Left kidney (tissue), 1 donor: ENCODE measurements at regions not wholly inside any gene's neighbourhood (a gene's known extent, or its start where the extent isn't known, plus 50 kb on each side); places are given as distances from the start of the nearest gene placed in this dataset.

Experiments
- DNase-seq: peaks from one replicate; pipeline ENCODE4 v3.0.0-alpha.2; 2013

- no peak for DNase-seq
Measured at GRCh38 chr18:28831908-28832307, 655.0 kb upstream of the CDH2 start.

DNA sequence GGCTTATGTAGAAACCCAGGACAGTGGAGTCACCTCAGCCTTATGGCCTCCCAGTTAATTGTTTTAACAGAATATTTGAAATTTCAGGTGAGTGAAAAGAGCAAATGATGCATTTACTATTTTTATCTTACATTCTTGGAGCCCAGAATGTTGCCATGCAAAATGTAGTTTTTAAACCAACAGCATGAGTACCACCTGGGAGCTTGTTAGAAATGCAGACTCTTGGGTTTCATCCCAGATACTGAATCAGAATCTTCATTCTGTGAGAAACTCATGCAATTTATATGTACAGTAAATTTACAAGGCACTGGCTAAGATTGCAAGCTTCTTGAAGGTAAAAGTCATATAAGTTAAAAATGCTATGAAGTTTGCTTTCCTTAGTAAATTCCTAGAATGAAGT, 654.5 kb upstream of the CDH2 start:
- DNase-seq, result no peak

- DNase-seq, result no peak
Measured at GRCh38 chr18:28826107-28826506, 649.2 kb upstream of the CDH2 start.

- no peak for DNase-seq
Measured at GRCh38 chr18:28824183-28824574, 647.2 kb upstream of the CDH2 start.

- no peak for DNase-seq
Measured at GRCh38 chr18:28823506-28824182, 646.7 kb upstream of the CDH2 start.

GRCh38 chr18:28820353-28820752, 643.4 kb upstream of the CDH2 start:
- no peak for DNase-seq

GRCh38 chr18:28816155-28816554, 639.2 kb upstream of the CDH2 start:
- no peak for DNase-seq

DNA sequence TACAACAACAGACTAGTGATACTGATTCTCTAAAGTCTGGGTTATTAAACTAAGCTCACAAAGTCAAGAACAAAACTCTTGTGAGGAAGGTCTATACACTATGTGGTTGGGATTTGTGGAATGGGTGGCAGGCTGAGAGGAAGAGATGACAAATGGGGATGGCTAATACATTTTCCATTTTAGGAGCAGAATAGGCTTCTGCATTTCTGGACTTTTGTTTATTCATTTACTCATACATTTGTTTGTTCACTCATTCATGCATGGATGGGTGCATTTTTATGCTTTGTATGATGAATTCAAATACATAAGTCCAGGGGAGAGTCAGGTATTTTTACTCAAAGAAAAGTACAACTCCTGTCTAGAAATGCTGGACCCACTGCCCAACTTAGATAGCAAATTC, 637.4 kb upstream of the CDH2 start:
- DNase-seq, result no peak

DNA sequence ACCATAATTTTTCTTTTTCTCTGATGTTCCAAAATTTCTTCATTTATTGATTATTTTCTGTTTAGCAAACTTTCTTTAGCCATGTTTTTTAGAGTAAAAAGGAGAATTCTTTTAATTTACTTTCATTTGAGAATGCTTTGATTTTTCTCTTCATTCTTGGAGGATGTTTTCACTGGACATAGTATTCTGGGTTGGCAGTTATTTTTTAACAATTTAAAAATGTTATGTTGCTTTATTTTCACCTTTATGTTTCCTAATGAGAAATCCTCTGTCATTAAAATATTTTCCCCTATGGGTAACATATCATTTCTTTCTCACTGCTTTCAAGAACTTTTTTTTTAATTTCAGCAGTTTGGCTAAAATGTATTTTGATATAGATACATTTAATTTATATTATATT, 631.4 kb upstream of the CDH2 start:
- DNase-seq, result no peak

DNA sequence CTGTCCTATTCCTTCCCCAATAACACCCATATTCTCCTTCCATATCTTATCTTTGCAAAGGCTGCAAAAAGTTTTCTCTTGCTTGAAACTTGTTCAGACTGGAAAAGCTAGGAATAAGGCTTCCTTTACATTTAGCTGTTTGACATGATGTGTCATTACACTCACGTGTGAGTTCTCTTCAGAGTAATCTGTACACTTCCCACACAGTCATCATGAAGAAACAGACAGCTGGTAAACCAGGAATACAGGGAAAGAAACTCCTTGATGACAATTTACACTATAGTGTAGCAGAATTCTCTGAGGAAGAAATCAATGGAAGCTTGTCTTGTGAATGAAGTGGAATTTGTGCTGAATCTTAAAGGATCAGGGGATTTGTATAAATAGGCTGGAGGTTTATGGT, 628.6 kb upstream of the CDH2 start:
- DNase-seq, result no peak

DNA sequence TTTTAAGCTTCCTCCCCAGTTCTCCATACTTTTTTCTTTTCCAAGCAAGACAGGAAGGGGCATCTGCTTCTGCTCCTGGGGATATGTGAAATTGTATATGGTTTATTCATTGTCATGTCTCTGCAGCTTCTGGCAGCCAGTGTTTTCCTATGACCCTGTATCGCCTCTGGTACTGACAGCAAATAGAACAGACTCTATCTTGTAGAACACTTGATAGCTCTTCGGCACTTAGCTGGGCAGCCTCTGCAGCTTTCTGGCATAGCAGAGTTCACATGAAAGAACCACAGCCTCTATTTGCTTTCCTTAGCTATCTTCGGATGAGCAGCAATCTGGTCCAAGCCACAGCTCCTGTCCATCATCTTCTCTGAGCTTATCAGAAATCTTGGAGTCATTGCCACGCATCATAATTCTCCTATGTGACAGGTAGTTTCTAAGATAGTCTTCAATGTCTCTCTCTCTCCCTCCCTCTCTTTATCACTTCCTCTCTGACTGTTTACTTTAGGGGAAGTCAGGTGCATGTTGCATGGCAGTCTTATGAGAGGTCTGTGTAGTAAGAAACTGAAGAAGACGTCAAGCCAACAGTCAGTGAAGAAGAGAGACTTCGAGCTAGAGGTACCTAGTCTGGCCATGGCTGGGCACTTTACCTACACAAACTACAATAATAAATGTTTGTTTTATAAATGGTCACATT, 627.7 kb upstream of the CDH2 start:
- DNase-seq, result no peak

- DNase-seq, result no peak
Measured at GRCh38 chr18:28802546-28802945, 625.6 kb upstream of the CDH2 start.

DNA sequence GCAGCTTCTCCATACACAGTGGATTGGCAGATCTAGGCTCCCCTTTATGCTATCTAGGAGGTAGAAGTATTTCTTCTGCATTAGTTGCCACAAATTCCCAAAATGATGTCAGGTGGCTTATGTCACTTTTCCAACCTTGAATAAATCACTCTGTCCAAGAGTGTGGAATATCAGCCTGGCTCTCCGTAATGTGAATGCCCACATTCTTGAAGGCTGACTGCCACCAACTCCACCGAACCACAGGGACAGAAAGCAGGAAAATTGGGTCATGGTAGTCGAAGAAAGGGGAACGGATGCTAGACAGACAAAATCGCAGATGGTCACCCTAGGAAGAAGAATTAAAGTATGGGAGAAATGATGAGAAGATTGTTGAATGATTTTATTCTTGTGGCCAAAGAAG, 624.9 kb upstream of the CDH2 start:
- no peak for DNase-seq

DNA sequence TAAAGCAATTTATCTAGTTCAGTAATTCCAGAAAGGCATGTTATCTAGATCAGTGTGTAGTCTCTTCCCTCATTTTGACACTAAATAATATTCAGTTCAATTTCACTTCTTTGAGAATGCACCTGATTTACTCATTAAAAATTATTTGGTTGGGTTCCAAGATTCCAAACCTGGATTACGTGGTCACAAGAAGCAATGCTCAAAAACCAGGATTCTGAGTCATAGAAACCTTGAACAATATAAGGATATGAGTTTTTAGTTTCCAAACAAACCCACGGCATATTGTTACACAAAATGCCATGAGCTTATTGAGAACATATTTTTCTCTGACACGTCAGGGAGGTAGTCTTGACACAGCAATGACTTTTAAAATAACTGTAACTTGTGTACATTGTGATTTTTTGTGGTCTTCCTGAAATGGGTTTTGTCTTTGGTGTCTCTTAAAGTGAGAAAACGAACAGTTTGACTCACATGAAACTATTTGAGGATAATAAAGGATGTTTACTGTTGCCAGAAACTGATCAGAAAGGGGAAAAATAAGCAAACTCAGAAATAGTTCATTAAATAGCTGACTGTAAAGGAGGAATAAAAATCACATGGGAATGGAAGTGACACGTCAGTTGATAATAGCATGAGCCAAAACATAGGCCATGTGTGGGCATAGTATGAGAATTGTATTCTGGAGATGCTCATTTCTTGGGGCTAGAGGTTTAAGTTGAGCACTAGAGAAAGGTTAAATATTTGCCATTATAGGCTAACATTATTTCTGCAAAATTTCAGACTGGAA, 617.7 kb upstream of the CDH2 start:
- no peak for DNase-seq

GRCh38 chr18:28793901-28794300, 617.0 kb upstream of the CDH2 start:
- DNase-seq, result no peak

DNA sequence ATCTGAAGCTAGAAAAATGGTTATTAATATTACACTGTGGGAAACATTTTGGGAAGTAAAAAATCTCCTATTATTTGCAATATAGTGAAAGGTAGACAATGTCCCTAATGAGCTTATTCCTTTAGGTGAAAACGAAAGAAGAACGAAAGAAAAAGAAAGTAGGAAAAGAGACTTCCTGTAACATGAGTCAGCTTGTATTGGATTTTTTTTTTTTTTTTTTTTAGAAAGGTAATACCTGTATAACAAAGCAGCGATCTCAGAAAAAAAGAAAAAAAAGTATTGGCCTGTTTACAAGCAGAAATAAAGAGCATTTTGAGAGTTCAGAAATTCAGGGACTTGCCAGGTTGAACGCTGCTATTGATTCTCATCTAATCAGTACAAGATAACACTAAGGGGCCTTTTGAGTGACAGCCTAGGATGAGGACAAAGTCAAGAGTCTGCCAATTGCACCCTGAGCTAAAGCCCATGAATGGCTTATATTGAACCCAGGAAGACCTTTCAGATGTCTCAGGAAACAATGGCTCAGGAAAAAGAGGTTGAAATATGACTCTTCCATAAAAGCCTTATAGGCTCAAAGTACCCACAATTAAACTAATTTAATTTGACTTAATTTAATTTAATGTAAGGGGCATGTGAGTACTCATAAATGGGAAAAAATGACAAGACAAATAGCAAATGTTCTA, 615.6 kb upstream of the CDH2 start:
- no peak for DNase-seq

- DNase-seq, result no peak
Measured at GRCh38 chr18:28791101-28791500, 614.2 kb upstream of the CDH2 start.

- DNase-seq, result no peak
Measured at GRCh38 chr18:28789502-28789901, 612.6 kb upstream of the CDH2 start.

DNA sequence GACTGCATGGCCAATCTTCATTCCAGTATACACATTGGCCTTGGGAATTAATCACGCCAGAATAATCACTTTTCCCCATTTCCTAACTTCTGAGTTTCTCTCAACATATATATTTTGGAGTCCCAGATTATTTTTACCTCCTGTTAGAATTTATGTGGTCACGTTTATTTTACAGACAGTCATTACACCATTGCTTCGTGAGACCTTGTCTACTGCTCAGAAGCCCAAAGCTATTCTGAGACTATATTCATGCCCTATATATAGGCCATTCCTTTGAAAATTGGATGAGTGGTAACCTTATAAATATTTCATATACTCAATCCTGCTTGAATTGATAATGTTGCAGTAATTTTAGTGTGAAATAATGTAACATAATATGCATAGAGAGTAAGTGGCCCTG, 610.0 kb upstream of the CDH2 start:
- DNase-seq, result no peak

DNA sequence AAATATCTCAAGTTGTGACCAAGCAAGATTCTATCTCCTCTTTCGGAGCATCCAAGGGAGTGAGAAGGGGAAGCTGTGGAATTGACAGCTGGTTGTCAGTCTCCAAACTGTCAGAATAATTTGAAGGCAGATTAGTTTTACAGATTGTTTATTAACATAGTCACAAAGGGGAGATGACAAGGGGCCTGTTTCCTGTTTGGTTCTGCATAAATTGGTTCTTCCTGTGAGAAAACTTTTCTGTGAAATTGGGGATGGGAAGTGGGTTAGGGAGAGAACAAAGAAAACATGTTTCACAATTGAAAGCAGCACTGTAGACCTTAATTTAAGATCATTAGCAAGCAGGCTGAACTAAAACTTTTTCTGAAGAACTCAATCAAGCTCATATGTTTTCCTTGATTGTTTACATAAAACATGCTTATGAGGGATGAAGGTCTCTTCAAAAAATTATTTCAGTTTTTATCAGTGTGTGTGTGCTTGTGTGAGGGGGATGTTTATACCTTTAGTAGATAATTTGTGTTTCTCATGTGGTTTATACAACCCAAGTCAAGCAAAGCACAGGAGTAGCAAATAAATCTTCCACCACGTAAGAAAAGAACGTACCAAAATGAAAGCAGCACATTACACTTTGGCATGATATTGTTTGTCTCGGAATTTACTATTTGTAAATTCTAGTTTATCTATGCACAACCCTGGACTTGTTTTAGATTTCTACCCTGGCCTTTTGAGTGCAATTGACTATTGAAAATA, 604.9 kb upstream of the CDH2 start:
- DNase-seq, result no peak

DNA sequence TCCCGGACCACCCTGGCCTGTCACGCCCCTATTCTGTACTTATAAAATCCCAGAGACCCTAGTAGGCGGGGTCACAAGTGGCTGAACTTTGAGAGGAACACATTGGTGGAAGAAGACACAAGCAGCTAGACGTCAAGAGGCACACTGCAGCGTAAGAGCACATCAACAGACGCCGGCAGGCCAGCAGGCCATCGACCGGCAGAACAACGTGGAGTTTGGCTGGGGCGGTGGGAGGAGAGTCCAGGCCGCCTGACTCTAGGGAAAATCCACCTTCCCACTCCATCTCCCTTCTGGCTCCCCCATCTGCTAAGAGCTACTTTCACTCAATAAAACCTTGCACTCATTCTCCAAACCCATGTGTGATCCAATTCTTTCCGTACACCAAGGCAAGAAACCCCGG, 601.8 kb upstream of the CDH2 start:
- DNase-seq, result no peak

GRCh38 chr18:28777756-28778155, 600.8 kb upstream of the CDH2 start:
- no peak for DNase-seq
